Activated T-cell treated with anti-CD3 and anti-CD28 coated beads, Interleukin-2, amount 50 U/mL, for 4 hours (primary cell): ENCODE measurements at regions not wholly inside any gene's neighbourhood (a gene's known extent, or its start where the extent isn't known, plus 50 kb on each side); places are given as distances from the start of the nearest gene placed in this dataset.

Source experiments
- ATAC-seq, 2 donors: fragments of 200-7000 bp; cut with Tn5 transposase; one replicate each; pipeline ENCODE4 v1.10.0; 2021
- DNase-seq: peaks from one replicate; pipeline ENCODE4 v3.0.0-alpha.2; 2020
- H3K27me3 Mint-ChIP-seq: one replicate; pipeline ENCODE4 v1.8.0; 2021; ENCODE audit warnings: low read depth, mixed read lengths
- H3K36me3 Mint-ChIP-seq: one replicate; pipeline ENCODE4 v1.8.0; 2022; ENCODE audit warnings: mixed read lengths; ENCODE audit not compliant: insufficient read depth
- H3K4me1 Mint-ChIP-seq: one replicate; pipeline ENCODE4 v1.8.0; 2021; ENCODE audit warnings: low read depth, mixed read lengths
- H3K4me3 Mint-ChIP-seq: one replicate; pipeline ENCODE4 v1.8.0; 2021; ENCODE audit warnings: mild to moderate bottlenecking, moderate library complexity, mixed read lengths
- H3K9me3 Mint-ChIP-seq: one replicate; pipeline ENCODE4 v1.8.0; 2021; ENCODE audit warnings: mixed read lengths

GRCh38 chr6:96470296-96470695 is 51.3 kb upstream of the UFL1 start:
- Mint-ChIP-seq H3K36me3 (no peaks in the 10 kb centered on the region), H3K27me3 (no peaks in the 10 kb centered on the region), H3K4me1 (peaks cover 16% of the 10 kb centered on the region), H3K4me3 (no peak overlapping the region), H3K9me3 (peaks cover 11% of the 10 kb centered on the region)
- no peak for ATAC-seq
- DNase-seq: no peak
